ENCODE measurements at regions not wholly inside any gene's neighbourhood (a gene's known extent, or its start where the extent isn't known, plus 50 kb on each side); places are given as distances from the start of the nearest gene placed in this dataset.

DNA sequence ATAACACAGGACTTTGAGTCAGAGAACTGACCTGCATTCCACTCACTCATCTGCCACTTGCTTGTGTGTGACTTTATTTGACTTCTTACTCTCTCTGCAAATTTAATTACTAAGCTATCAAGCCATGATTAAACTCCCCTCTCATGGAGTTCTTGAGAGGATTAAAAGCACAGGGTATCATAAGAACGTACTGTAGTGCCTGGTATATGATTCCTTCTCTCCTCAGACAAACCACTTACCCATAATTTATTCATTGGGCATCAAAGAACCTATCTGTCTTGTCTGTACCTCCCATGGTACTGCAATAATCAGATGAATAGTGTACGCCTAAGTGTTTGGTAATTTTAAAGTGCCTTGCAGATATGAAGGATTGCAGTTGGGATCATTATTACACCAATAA, 130.6 kb upstream of the UBASH3B start:
- H3K27me3 ChIP-seq (ENCODE audit: control insufficient read depth in 5 of 5, insufficient read depth in 4 of 5, low read length in 5 of 5), result no peaks in the 10 kb centered on the region
- no peak overlapping the region for H3K27ac ChIP-seq (ENCODE audit: low read depth, low read length)
- no peaks in the 10 kb centered on the region for H3K9me3 ChIP-seq (ENCODE audit: control insufficient read depth in 5 of 5, low read length in 5 of 5)
- H3K4me3 ChIP-seq (ENCODE audit: low read depth in 1 of 5, low read length in 5 of 5), result no peak overlapping the region
- H3K36me3 ChIP-seq (ENCODE audit: control insufficient read depth in 5 of 5, insufficient read depth in 5 of 5, low read length in 5 of 5), result no peaks in the 10 kb centered on the region
- H3K4me1 ChIP-seq (ENCODE audit: control insufficient read depth in 5 of 5, insufficient read depth in 5 of 5, low read length in 5 of 5), result peaks cover 0 to 20% (median 5%) of the 10 kb centered on the region in 5 donors
- no peak overlapping the region for H3K9ac ChIP-seq (ENCODE audit: low read length in 5 of 5)

DNA sequence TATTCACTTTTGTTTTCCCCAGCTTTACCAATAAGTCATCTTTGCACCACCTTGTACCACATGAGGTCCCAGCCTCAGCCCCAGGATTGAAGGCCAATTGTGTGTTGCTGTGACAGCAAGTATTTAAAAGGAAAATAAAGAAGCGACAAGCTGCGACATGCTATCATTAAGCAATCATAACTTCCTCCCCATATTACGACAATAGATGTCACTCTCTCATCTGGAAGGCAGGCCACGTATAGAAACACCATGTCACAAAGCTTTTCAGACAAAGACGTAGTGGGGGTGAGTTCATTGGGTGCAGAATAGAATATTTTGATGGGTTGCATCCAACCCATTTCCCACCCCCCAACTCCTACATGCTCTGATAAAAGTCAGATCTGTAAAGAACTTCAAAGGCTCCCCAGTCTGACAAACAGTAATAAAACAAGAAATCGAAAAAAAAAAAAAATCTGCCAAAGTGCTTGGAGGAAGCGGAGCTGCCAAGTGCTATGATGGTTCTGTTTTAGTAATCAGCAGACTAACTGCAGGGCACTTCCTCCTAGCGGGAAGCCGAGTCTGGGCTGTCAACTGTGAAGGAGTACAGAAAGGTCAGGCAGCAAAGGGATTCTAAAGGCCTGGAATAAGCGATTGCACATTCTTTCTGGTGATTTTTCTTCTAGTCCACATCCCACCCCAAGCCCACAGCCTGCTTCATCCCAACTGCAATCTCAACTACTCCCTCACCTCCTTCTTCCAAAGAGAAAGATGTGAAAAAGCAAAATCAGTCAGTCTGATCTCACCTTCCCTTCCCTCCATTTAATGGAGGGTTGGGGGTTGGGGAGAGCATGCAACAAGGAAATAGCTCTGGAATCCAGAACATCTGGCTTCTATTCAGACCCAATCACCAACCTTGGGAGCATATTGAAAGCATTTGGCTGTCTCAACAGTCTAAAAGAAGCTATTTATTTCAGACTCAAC, 131.4 kb upstream of the UBASH3B start:
- no peaks in the 10 kb centered on the region for H3K27me3 ChIP-seq (ENCODE audit: control insufficient read depth in 5 of 5, insufficient read depth in 4 of 5, low read length in 5 of 5)
- H3K9me3 ChIP-seq (ENCODE audit: control insufficient read depth in 5 of 5, low read length in 5 of 5), result no peaks in the 10 kb centered on the region
- peak overlapping the region in 1 of 5 donors; percentile 9 for H3K4me3 ChIP-seq (ENCODE audit: low read depth in 1 of 5, low read length in 5 of 5)
- H3K36me3 ChIP-seq (ENCODE audit: control insufficient read depth in 5 of 5, insufficient read depth in 5 of 5, low read length in 5 of 5), result no peaks in the 10 kb centered on the region
- peaks cover 0 to 20% (median 5%) of the 10 kb centered on the region in 5 donors for H3K4me1 ChIP-seq (ENCODE audit: control insufficient read depth in 5 of 5, insufficient read depth in 5 of 5, low read length in 5 of 5)
- no peak overlapping the region for H3K9ac ChIP-seq (ENCODE audit: low read length in 5 of 5)
- H3K27ac ChIP-seq (ENCODE audit: low read depth, low read length), result no peak overlapping the region

DNA sequence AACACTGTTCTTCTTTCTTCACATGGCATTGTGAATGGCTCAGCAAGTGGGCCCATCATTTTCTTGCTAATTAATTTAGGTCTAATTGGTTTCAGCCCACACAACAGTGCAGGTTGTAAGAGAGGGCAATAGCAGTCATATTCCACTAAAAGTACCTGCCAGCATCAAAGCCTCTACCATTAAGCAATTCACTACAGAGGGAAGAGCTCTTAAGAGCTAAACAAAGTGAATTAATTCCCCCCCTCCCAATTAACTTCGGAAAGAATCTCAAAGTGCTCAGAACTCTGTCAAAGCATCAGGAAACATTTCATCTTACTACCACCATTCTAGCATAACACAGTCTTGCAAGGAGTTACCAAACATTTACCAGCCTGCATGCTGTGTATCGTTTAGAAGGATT, 133.9 kb upstream of the UBASH3B start:
- Histone ChIP-seq H3K4me3 (ENCODE audit: low read depth in 1 of 5, low read length in 5 of 5) (no peak overlapping the region), H3K9ac (ENCODE audit: low read length in 5 of 5) (no peak overlapping the region), H3K27ac (ENCODE audit: low read depth, low read length) (no peak overlapping the region), H3K27me3 (ENCODE audit: control insufficient read depth in 5 of 5, insufficient read depth in 4 of 5, low read length in 5 of 5) (no peaks in the 10 kb centered on the region), H3K36me3 (ENCODE audit: control insufficient read depth in 5 of 5, insufficient read depth in 5 of 5, low read length in 5 of 5) (no peaks in the 10 kb centered on the region), H3K4me1 (ENCODE audit: control insufficient read depth in 5 of 5, insufficient read depth in 5 of 5, low read length in 5 of 5) (peaks cover 0 to 20% (median 5%) of the 10 kb centered on the region in 5 donors), H3K9me3 (ENCODE audit: control insufficient read depth in 5 of 5, low read length in 5 of 5) (no peaks in the 10 kb centered on the region)

DNA sequence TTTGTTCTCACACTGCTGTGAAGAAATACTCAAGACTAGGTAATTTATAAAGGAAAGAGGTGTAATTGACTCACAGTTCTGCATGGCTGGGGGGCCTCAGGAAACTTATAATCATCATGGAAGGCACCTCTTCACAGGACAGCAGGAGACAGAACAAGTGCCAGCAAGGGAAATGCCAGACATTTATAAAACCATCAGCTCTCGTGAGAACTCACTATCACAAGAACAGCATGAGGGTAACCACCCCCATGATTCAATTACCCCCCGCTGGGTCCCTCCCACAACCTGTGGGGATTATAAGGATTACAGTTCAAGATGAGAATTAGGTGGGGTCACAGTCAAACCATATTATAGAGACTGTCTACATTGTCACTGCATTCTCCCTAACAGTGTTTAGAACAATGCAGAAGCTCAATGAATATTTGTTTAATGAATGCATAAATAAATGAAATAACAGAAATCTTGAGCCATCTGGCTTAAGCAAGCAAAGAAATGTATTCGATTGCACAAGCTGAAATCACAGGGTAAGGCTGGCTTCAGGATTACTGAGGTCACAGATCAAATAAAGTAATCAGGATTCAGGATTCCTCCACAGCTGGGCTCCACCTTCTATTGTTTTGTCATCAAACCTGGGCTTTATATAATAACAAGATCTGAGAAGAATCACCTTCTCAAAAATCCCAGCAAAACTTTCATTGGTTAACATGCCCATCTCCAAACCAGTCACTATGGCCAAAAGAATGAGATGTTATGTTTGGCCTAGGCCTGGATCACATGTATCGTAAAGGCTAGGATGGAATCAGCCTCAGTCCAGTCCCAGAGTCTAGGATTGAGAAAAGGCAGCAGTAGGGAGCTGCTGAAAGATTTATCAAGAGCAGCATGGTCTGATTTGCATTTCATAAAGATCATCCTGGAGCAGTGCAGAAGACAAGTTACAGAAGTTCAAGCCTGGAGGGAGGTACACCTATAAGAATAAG, 137.8 kb upstream of the UBASH3B start:
- no peak overlapping the region for H3K27ac ChIP-seq (ENCODE audit: low read depth, low read length)
- H3K9me3 ChIP-seq (ENCODE audit: control insufficient read depth in 5 of 5, low read length in 5 of 5), result no peaks in the 10 kb centered on the region
- no peak overlapping the region for H3K4me3 ChIP-seq (ENCODE audit: low read depth in 1 of 5, low read length in 5 of 5)
- H3K9ac ChIP-seq (ENCODE audit: low read length in 5 of 5), result no peak overlapping the region
- no peaks in the 10 kb centered on the region for H3K27me3 ChIP-seq (ENCODE audit: control insufficient read depth in 5 of 5, insufficient read depth in 4 of 5, low read length in 5 of 5)
- H3K4me1 ChIP-seq (ENCODE audit: control insufficient read depth in 5 of 5, insufficient read depth in 5 of 5, low read length in 5 of 5), result no peaks in the 10 kb centered on the region
- no peaks in the 10 kb centered on the region for H3K36me3 ChIP-seq (ENCODE audit: control insufficient read depth in 5 of 5, insufficient read depth in 5 of 5, low read length in 5 of 5)

DNA sequence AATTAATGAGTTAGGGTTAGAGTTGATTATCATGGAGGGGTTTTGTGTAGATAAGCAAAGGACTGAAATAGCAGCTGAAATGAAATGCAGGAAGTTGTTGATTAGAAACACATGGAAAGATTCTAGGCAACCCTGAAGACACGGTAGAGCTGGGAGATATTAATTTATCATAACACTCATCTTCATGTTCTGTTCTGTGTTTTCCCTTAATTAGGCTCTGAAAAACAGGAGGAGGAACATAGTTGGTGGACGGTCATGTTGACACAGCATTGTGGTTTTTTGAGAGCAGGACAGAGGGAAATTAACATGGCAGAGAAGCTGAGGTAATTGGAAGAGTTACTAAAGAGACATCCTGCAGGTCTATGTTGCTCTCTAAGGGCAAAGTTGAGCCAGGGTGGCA, 138.8 kb upstream of the UBASH3B start:
- Histone ChIP-seq H3K9me3 (ENCODE audit: control insufficient read depth in 5 of 5, low read length in 5 of 5) (no peaks in the 10 kb centered on the region), H3K27ac (ENCODE audit: low read depth, low read length) (no peak overlapping the region), H3K4me1 (ENCODE audit: control insufficient read depth in 5 of 5, insufficient read depth in 5 of 5, low read length in 5 of 5) (no peaks in the 10 kb centered on the region), H3K36me3 (ENCODE audit: control insufficient read depth in 5 of 5, insufficient read depth in 5 of 5, low read length in 5 of 5) (no peaks in the 10 kb centered on the region), H3K9ac (ENCODE audit: low read length in 5 of 5) (no peak overlapping the region), H3K4me3 (ENCODE audit: low read depth in 1 of 5, low read length in 5 of 5) (no peak overlapping the region), H3K27me3 (ENCODE audit: control insufficient read depth in 5 of 5, insufficient read depth in 4 of 5, low read length in 5 of 5) (no peaks in the 10 kb centered on the region)

DNA sequence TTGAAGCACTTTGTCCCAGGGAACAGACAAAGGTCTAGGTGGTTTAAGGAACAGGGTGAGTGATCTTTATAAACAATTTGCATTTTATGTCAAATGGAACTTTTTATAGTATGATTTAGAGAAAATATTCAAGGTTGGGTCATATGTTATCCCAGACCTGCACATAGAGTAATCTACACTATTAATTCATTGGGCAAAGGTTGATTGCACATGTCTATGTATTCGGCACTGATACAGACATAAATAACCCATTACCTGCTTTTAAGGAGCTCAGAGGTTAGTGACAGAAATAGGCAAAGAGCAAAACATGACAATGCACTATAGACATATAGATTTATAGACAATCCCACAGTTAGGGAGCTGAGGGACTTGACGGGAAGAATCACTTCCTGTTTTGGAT, 141.5 kb upstream of the UBASH3B start:
- Histone ChIP-seq H3K4me3 (ENCODE audit: low read depth in 1 of 5, low read length in 5 of 5) (no peak overlapping the region), H3K27ac (ENCODE audit: low read depth, low read length) (no peak overlapping the region), H3K36me3 (ENCODE audit: control insufficient read depth in 5 of 5, insufficient read depth in 5 of 5, low read length in 5 of 5) (no peaks in the 10 kb centered on the region), H3K4me1 (ENCODE audit: control insufficient read depth in 5 of 5, insufficient read depth in 5 of 5, low read length in 5 of 5) (no peaks in the 10 kb centered on the region), H3K9ac (ENCODE audit: low read length in 5 of 5) (no peak overlapping the region), H3K27me3 (ENCODE audit: control insufficient read depth in 5 of 5, insufficient read depth in 4 of 5, low read length in 5 of 5) (peaks cover 0 to 5% (median 0%) of the 10 kb centered on the region in 5 donors), H3K9me3 (ENCODE audit: control insufficient read depth in 5 of 5, low read length in 5 of 5) (no peaks in the 10 kb centered on the region)

DNA sequence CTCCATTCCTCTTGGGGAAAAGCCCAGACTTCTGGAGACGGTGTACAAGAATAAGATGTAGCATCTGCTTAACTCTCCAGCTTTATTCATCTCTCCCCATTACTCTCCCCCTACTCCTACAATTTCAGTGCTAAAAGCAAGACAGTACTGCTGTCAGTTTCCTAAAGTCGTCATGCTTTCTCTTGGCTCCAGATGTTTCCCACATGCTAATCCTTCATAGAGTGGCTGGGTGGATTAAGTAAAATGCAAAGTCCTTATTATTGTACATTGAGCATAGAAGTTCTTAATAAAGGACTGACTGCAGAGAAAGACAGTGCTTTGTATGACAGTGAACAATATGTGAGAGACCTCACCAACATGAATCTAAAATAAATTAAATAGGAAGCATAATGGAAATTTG, 142.2 kb upstream of the UBASH3B start:
- no peak overlapping the region for H3K9ac ChIP-seq (ENCODE audit: low read length in 5 of 5)
- H3K36me3 ChIP-seq (ENCODE audit: control insufficient read depth in 5 of 5, insufficient read depth in 5 of 5, low read length in 5 of 5), result no peaks in the 10 kb centered on the region
- no peaks in the 10 kb centered on the region for H3K9me3 ChIP-seq (ENCODE audit: control insufficient read depth in 5 of 5, low read length in 5 of 5)
- no peak overlapping the region for H3K4me3 ChIP-seq (ENCODE audit: low read depth in 1 of 5, low read length in 5 of 5)
- H3K27me3 ChIP-seq (ENCODE audit: control insufficient read depth in 5 of 5, insufficient read depth in 4 of 5, low read length in 5 of 5), result peaks cover 0 to 5% (median 0%) of the 10 kb centered on the region in 5 donors
- H3K4me1 ChIP-seq (ENCODE audit: control insufficient read depth in 5 of 5, insufficient read depth in 5 of 5, low read length in 5 of 5), result no peaks in the 10 kb centered on the region
- no peak overlapping the region for H3K27ac ChIP-seq (ENCODE audit: low read depth, low read length)

DNA sequence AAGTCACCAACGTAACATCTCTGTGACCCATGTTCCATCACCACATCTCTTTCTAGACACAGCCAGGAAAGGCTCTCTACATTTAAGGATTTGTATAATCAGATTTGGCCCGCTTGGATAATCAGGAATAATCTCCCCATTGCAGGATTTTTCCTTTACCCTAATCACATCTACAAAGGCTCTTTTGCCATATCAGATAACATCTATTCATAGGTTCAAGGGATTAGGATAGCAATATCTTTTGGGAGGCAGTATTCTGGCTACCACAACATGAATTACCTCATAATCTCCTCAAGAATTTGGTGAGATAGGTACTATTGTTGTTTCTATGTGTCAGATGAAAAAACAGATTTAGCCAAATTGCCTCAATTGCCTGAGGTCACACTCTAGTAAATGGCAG, 142.8 kb upstream of the UBASH3B start:
- Histone ChIP-seq H3K27me3 (ENCODE audit: control insufficient read depth in 5 of 5, insufficient read depth in 4 of 5, low read length in 5 of 5) (peaks cover 0 to 5% (median 0%) of the 10 kb centered on the region in 5 donors), H3K27ac (ENCODE audit: low read depth, low read length) (no peak overlapping the region), H3K9ac (ENCODE audit: low read length in 5 of 5) (no peak overlapping the region), H3K9me3 (ENCODE audit: control insufficient read depth in 5 of 5, low read length in 5 of 5) (no peaks in the 10 kb centered on the region), H3K4me1 (ENCODE audit: control insufficient read depth in 5 of 5, insufficient read depth in 5 of 5, low read length in 5 of 5) (no peaks in the 10 kb centered on the region), H3K36me3 (ENCODE audit: control insufficient read depth in 5 of 5, insufficient read depth in 5 of 5, low read length in 5 of 5) (no peaks in the 10 kb centered on the region), H3K4me3 (ENCODE audit: low read depth in 1 of 5, low read length in 5 of 5) (no peak overlapping the region)

DNA sequence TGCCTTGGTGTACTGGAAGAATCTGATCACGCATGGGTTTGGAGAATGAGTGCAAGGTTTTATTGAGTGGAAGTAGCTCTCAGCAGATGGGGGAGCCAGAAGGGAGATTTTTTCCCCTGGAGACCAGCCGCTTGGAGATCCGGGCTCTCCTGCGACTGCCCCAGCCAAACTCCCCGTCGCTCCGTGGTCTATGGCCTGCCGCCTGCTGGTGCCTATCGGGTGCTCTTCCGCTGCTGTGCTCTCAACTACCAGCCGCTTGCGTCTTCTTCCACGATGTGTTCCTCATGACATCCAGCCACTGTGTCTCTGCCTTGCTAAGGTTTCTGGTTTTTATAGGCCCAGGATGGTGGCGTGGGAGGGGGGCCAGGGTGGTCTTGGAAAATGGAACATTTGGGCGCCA, 145.6 kb upstream of the UBASH3B start:
- H3K9me3 ChIP-seq (ENCODE audit: control insufficient read depth in 5 of 5, low read length in 5 of 5), result no peaks in the 10 kb centered on the region

DNA sequence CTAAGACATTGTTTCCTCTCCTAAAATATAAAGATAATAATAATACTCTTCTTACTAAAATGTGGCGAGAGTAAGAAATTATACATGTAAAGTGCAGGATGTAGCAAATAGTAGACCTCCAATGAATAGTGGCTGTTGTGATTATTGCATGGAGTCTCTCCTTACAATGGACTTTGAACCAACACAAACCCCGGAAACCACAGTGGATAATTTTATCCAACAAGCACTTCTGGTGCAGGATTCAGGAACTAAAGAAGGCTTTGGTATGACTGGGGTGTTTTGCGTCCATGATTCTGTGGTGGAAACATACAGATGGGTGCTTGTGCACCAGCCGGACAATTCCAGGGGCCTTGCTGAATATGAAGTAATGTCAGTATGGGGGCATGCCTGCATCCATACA, 146.4 kb upstream of the UBASH3B start:
- no peaks in the 10 kb centered on the region for H3K9me3 ChIP-seq (ENCODE audit: control insufficient read depth in 5 of 5, low read length in 5 of 5)
- H3K27ac ChIP-seq (ENCODE audit: low read depth, low read length), result no peak overlapping the region
- peaks cover 0 to 5% (median 0%) of the 10 kb centered on the region in 5 donors for H3K27me3 ChIP-seq (ENCODE audit: control insufficient read depth in 5 of 5, insufficient read depth in 4 of 5, low read length in 5 of 5)
- peaks cover 0 to 6% (median 4%) of the 10 kb centered on the region in 5 donors for H3K4me1 ChIP-seq (ENCODE audit: control insufficient read depth in 5 of 5, insufficient read depth in 5 of 5, low read length in 5 of 5)
- H3K36me3 ChIP-seq (ENCODE audit: control insufficient read depth in 5 of 5, insufficient read depth in 5 of 5, low read length in 5 of 5), result no peaks in the 10 kb centered on the region
- H3K4me3 ChIP-seq (ENCODE audit: low read depth in 1 of 5, low read length in 5 of 5), result no peak overlapping the region
- no peak overlapping the region for H3K9ac ChIP-seq (ENCODE audit: low read length in 5 of 5)

More for the DNA sequence above, 145.6 kb upstream of the UBASH3B start:
- Histone ChIP-seq H3K9ac (ENCODE audit: low read length in 5 of 5) (no peak overlapping the region), H3K27ac (ENCODE audit: low read depth, low read length) (no peak overlapping the region), H3K27me3 (ENCODE audit: control insufficient read depth in 5 of 5, insufficient read depth in 4 of 5, low read length in 5 of 5) (peaks cover 0 to 5% (median 0%) of the 10 kb centered on the region in 5 donors), H3K36me3 (ENCODE audit: control insufficient read depth in 5 of 5, insufficient read depth in 5 of 5, low read length in 5 of 5) (no peaks in the 10 kb centered on the region), H3K4me3 (ENCODE audit: low read depth in 1 of 5, low read length in 5 of 5) (no peak overlapping the region), H3K4me1 (ENCODE audit: control insufficient read depth in 5 of 5, insufficient read depth in 5 of 5, low read length in 5 of 5) (peaks cover 0 to 6% (median 3%) of the 10 kb centered on the region in 5 donors)
